NCI-H82 treated with DMSO at 0.1 percent for 48 hours (cell line): ENCODE measurements at regions not wholly inside any gene's neighbourhood (a gene's known extent, or its start where the extent isn't known, plus 50 kb on each side); places are given as distances from the start of the nearest gene placed in this dataset.

Experiments used
- DNase-seq: peaks from one replicate; lab custom pipeline; 2025; ENCODE audit not compliant: unreplicated experiment; lab: John Stamatoyannopoulos, UW

GRCh38 chr1:30336550-30337323, 386.6 kb downstream of the MATN1 start:
- no peak for DNase-seq

GRCh38 chr1:30335997-30336390, 387.4 kb downstream of the MATN1 start:
- no peak for DNase-seq

GRCh38 chr1:30335389-30335996, 387.9 kb downstream of the MATN1 start:
- no peak for DNase-seq

GRCh38 chr1:30334767-30335166, 388.6 kb downstream of the MATN1 start:
- no peak for DNase-seq

- DNase-seq: no peak
These were observed 391.0 kb downstream of the MATN1 start for GRCh38 chr1:30332116-30333094.

GRCh38 chr1:30331415-30332065, 391.8 kb downstream of the MATN1 start:
- no peak for DNase-seq

GRCh38 chr1:30330644-30331043, 392.7 kb downstream of the MATN1 start:
- DNase-seq: no peak

GRCh38 chr1:30329802-30330557, 393.4 kb downstream of the MATN1 start:
- no peak for DNase-seq

GRCh38 chr1:30329263-30329753, 394.1 kb downstream of the MATN1 start:
- DNase-seq: no peak

GRCh38 chr1:30328401-30329262, 394.8 kb downstream of the MATN1 start:
- DNase-seq: no peak

- DNase-seq: no peak
These were observed 395.4 kb downstream of the MATN1 start for GRCh38 chr1:30328100-30328370.

- no peak for DNase-seq
These were observed 395.9 kb downstream of the MATN1 start for GRCh38 chr1:30327370-30328099.

GRCh38 chr1:30325999-30326398, 397.4 kb downstream of the MATN1 start:
- no peak for DNase-seq

- DNase-seq: no peak
These were observed 398.1 kb downstream of the MATN1 start for GRCh38 chr1:30325085-30325935.

- no peak for DNase-seq
These were observed 398.9 kb downstream of the MATN1 start for GRCh38 chr1:30324251-30325084.

GRCh38 chr1:30323841-30324240, 399.5 kb downstream of the MATN1 start:
- DNase-seq: no peak

- no peak for DNase-seq
These were observed 400.0 kb downstream of the MATN1 start for GRCh38 chr1:30323352-30323751.
